Cardiac muscle cell (in vitro differentiated cells and primary cell): ENCODE measurements at regions not wholly inside any gene's neighbourhood (a gene's known extent, or its start where the extent isn't known, plus 50 kb on each side); places are given as distances from the start of the nearest gene placed in this dataset.

Experiments
- DNase-seq, 2 donors: peaks; one replicate each; pipeline versions ENCODE4 v3.0.0 to v3.0.0-alpha.2; 2010 to 2017; ENCODE audit warnings: low read depth in 1 of 2, low spot score in 1 of 2
- H3K27ac ChIP-seq: fragments of 200-600 bp; sonication (generic); 2 replicates; pipeline ENCODE4 v1.5.1; 2016
- H3K27me3 ChIP-seq: fragments of 200-600 bp; sonication (generic); 2 replicates; pipeline ENCODE4 v1.6.0; 2016; ENCODE audit warnings: control low read depth
- H3K36me3 ChIP-seq: fragments of 200-600 bp; sonication (generic); 2 replicates; pipeline ENCODE4 v1.5.1; 2016; ENCODE audit warnings: control low read depth
- H3K4me1 ChIP-seq: fragments of 200-600 bp; sonication (generic); 2 replicates; pipeline ENCODE4 v1.8.1; 2017; ENCODE audit warnings: low read depth, mild to moderate bottlenecking, mixed run types
- H3K4me3 ChIP-seq: fragments of 200-600 bp; sonication (generic); 2 replicates; pipeline ENCODE4 v1.5.1; 2016; ENCODE audit warnings: mild to moderate bottlenecking
- H3K9me3 ChIP-seq: fragments of 200-600 bp; sonication (generic); 2 replicates; pipeline ENCODE4 v1.5.1; 2017; ENCODE audit warnings: low read depth, mild to moderate bottlenecking, control low read depth
- CTCF ChIP-seq: IDR thresholded peaks from 2 replicates; pipeline ENCODE4 v1.5.1; 2012; ENCODE audit warnings: low read depth, mild to moderate bottlenecking, low read length

- Histone ChIP-seq H3K9me3 (no peaks in the 10 kb centered on the region), H3K4me3 (no peak overlapping the region), H3K4me1 (peaks cover 16% of the 10 kb centered on the region), H3K27ac (no peak overlapping the region), H3K27me3 (no peaks in the 10 kb centered on the region), H3K36me3 (no peaks in the 10 kb centered on the region)
- TF ChIP-seq CTCF, result no peak
- DNase-seq, result no peak
Observed at GRCh38 chr16:86305440-86305839, 204.9 kb upstream of the FOXF1 start.

- Histone ChIP-seq H3K36me3 (no peaks in the 10 kb centered on the region), H3K9me3 (no peaks in the 10 kb centered on the region), H3K4me3 (no peak overlapping the region), H3K27me3 (no peaks in the 10 kb centered on the region), H3K27ac (no peak overlapping the region), H3K4me1 (peaks cover 9% of the 10 kb centered on the region)
- DNase-seq, result no peak
- no peak for TF ChIP-seq CTCF
Observed at GRCh38 chr16:86306011-86306644, 204.2 kb upstream of the FOXF1 start.

- H3K9me3 ChIP-seq, result no peaks in the 10 kb centered on the region
- H3K36me3 ChIP-seq, result no peaks in the 10 kb centered on the region
- no peak overlapping the region for H3K4me3 ChIP-seq
- TF ChIP-seq CTCF, result no peak
- no peak overlapping the region for H3K27ac ChIP-seq
- no peaks in the 10 kb centered on the region for H3K27me3 ChIP-seq
- DNase-seq, result peak in 1 of 2 donors; percentile 92
- peaks cover under 1% of the 10 kb centered on the region for H3K4me1 ChIP-seq
Observed at GRCh38 chr16:86306811-86307513, 203.4 kb upstream of the FOXF1 start.

DNA sequence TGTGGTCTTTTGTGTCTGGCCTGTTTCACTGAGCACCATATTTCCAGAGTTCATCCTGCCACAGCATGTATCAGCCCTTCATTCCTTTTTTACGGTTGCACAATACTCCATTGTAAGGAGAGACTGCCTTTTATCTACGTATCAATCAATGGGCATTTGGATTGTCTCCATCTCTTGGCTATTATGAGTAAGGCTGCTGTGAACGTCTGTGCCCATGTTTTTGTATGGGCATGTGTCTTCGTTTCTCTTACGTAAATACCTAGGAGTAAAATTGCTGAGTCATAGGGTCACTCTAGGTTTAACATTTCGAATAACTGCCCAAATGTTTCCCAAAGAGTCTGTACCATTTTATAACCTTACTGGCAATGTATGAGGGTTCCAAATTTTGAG, 202.8 kb upstream of the FOXF1 start:
- H3K27me3 ChIP-seq, result no peaks in the 10 kb centered on the region
- no peaks in the 10 kb centered on the region for H3K4me1 ChIP-seq
- no peak for TF ChIP-seq CTCF
- H3K36me3 ChIP-seq, result no peaks in the 10 kb centered on the region
- H3K4me3 ChIP-seq, result no peak overlapping the region
- no peak for DNase-seq
- H3K27ac ChIP-seq, result no peak overlapping the region
- H3K9me3 ChIP-seq, result no peaks in the 10 kb centered on the region

DNA sequence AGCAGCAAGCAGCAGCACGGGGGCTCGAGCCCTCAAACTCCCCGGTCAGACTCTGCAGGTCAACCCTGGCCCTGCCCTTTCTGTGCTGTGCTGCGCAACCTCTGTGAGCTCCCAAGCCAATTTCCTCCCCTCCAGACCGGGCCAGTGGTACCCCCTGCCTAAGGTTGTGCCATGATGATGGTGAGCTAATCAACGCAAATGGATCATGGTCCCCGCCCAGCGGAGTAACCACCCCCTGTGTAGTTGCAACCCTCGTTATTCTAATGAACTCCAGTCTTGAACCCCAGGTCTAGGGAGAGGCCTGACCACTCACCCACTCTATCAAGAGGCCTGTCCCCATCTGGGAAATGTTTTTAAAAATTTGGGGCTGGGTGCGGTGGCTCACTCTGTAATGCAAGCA, 201.8 kb upstream of the FOXF1 start:
- Histone ChIP-seq H3K4me3 (no peak overlapping the region), H3K27me3 (no peaks in the 10 kb centered on the region), H3K9me3 (no peaks in the 10 kb centered on the region), H3K36me3 (no peaks in the 10 kb centered on the region), H3K27ac (no peak overlapping the region), H3K4me1 (peaks cover 2% of the 10 kb centered on the region)
- TF ChIP-seq CTCF, result no peak
- DNase-seq, result no peak
